Stimulated activated naive CD4-positive, alpha-beta T cell treated with Interleukin-2 at 50 U/mL for 16 hours (primary cell): ENCODE measurements at regions not wholly inside any gene's neighbourhood (a gene's known extent, or its start where the extent isn't known, plus 50 kb on each side); places are given as distances from the start of the nearest gene placed in this dataset.
"Not testable (repeated sequence)": the region's sequence is repeated elsewhere in the genome, so short reads cannot be mapped to it uniquely, and the experiment has no call there.

Experiments used
- DNase-seq: peaks from one replicate; lab custom pipeline; 2025; lab: John Stamatoyannopoulos, UW

DNA sequence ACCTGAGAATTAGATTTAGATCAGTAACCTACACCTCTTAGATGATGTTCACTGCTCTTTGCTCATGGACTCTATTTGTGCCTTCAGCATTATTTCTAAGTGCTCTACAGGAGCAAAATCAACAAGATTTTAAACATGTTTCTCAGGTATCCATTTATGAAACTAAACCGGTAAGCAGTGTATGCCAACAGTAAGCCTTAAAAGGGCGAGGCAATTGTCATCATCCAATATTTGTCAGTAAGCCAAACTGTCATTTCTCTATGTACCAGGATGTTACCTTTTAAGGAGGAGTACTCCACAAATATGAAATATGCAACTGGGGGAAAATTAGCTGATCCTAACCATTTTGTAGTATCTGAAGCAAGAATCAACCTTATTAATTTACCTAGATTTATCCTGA is 69.6 kb upstream of the ZNF184 start:
- DNase-seq, result no peak

DNA sequence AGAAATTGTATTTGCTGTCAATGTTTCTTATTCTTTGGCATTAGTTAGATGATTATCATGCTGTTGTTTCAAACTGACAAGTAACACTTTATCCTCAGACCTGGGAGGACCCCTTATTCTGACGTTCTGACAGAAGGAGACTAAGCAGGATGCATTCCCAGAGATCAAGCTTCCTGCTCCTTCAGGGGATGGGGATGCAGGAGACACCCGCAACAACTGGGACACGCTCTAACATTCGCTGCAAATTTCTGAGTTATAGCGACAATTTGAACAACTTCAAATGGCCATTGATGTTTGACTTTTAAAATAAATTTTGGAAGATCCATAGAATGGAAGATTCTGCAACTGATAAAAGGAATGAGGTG is 69.0 kb upstream of the ZNF184 start:
- no peak for DNase-seq

DNA sequence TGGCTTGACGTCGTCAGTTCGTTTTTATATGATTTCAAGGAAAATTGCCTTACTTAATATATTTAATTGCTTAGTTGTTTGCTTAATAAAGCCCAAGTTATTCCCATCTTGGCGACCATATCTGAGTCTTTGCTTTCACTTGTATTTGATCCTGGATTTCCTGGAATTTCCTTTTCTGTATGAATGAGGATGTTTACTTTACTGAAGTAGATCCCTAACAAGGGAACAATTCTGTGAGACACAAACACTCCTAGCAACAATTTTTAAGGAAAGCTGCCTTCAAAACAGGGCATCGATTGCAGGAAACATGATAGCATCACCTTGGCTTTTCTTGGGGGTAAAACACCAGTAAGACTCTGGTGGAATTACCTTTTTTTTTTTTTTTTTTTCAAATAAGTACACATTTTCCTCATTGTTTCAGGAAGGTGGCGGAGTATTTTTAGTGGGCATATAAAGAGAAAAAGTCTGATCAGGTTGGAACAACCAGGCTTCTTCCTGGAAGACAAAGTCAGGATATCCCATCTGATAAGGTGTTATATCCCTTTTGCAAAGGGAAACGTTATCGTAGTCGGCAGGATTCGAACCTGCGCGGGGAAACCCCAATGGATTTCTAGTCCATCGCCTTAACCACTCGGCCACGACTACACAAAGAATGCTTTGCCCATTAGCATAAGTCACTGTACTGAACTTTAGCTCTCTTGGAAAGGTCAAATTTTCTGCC is 68.5 kb upstream of the ZNF184 start:
- no peak for DNase-seq

DNA sequence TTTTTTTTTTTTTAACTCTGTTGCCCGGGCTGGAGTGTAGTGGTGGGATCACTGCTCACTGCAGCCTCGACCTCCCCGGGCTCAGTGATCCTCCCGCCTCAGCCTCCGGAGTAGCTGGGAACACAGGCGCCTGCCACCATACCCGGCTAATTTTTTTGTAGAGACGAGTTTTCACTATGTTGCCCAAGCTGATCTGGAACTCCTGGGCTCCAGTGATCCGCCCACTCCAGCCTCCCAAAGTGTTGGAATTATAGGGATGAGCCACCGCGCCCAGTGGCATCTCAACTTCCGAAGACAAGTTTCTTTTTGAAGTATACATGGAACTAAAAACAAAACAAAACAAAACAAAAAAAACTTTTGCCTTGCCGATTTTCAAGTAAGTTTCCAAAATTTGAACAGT is 66.6 kb upstream of the ZNF184 start:
- DNase-seq, result no peak

DNA sequence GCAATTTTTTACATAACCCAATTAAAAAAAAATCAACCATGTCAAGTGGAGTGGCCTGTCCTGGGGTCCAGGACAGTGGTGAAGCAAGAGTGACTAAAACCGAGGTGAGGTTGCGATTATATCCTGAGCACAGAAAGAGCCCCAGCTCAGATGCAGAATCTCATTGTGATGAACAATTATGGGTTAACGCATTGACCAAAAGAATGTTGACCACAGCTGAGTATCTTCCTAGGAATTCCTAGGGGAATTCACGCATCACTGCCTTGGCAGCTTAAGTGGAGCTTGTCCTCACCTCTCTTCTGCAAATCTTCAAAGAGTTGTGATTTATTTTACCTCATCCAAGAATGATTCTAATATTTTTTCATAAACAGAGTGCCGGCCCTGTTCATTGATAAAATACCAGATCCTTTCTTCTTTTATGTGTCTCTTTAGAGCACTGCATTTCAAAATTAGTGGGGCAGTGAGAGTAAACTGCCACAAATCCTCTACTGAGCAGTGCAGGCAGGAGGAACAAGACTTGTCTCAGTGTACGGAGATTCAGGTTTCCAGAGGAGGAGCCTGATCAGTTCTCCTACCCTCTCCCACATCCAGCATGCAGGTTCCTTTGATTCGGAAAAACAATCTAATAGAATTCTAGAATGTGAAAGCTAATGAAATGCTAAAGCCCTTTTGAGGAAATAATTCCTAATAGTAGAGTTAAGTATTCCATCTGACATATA is 60.1 kb upstream of the ZNF184 start:
- DNase-seq, result no peak

DNA sequence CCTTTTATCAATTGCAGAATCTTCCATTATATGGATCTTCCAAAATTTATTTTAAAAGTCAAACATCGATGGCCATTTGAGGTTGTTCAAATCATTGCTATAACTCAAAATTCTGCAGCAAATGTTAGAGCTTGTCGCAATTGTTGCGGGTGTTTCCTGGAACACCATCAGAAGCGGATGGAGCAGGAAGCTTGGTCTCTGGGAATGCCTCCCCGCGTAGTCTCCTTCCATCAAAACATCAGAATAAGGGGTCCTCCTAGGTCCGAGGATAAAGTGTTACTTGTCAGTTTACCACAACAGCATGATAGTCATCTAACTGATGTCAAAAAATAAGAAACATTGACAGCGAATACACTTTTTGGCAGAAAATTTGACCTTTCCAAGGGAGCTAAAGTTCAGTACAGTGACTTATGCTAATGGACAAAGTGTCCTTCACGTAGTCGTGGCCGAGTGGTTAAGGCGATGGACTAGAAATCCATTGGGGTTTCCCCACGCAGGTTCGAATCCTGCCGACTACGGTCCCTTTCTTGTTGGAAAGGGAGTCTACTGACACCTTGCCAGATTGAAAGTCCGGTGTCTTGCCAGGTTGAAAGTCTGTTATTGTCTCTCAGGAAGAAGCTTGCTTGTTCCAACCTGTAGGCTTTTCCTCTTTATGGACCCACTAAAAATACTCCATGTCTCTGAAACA is 59.0 kb upstream of the ZNF184 start:
- DNase-seq, result no peak

DNA sequence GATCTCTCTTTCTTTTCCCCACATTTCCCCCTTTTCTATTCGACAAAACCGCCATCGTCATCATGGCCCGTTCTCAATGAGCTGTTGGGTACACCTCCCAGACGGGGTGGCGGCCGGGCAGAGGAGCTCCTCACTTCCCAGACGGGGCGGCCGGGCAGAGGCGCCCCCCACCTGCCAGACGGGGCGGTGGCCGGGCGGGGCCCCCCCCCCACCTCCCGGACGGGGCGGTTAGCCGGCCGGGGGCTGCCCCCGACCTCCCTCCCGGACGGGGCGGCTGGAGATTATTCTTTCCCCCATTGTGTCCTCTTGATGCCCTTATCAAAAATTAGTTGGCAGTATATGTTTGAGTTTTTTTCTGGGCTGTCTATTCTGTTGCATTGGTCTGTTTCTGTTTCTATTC is 56.9 kb upstream of the ZNF184 start:
- not testable (repeated sequence) for DNase-seq

DNA sequence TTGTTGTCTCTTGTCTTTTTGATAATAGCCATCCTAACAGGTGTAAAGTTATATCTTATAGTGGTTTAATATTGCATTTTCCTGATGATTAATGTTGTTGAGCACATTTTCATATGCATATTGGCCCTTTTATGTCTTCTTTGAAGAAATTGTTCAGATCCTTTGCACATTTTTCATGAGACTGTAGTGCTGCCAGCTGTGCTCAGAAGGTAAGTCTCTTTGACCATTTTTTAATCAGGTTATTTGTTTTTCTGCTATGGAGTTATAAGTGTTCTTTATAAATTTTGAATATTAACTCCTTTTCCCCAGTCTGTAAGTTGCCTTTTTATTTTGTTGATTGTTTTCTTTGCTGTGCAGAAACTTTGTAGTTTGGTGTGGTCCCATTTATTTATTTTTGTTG is 55.8 kb upstream of the ZNF184 start:
- DNase-seq, result no peak
